ENCODE measurements at regions not wholly inside any gene's neighbourhood (a gene's known extent, or its start where the extent isn't known, plus 50 kb on each side); places are given as distances from the start of the nearest gene placed in this dataset.

DNA sequence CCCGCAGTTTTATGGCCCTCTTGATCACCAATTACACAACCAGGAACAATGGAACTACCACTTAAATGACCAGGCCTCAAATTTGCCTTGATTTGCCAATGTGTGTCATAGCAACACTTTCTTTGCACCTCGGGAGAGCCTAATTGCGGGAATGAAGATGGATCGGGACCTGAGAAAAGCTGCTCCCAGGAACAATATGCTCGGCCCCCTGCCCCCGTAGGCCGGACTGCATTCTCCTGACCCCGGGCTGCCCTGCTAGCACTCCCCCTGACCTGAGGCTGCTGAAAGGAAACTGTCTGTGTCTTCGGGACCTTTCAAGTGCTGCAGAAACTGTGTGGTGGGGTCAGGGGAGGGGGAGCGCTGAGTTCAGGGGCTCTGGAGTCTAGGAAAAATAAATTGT, 294.3 kb upstream of the IRX1 start:
- TF ChIP-seq EZH2phosphoT487 (IDR thresholded peaks at IDR 0.05; ENCODE audit: borderline replicate concordance): no peak
- TF ChIP-seq, protein P1, sequence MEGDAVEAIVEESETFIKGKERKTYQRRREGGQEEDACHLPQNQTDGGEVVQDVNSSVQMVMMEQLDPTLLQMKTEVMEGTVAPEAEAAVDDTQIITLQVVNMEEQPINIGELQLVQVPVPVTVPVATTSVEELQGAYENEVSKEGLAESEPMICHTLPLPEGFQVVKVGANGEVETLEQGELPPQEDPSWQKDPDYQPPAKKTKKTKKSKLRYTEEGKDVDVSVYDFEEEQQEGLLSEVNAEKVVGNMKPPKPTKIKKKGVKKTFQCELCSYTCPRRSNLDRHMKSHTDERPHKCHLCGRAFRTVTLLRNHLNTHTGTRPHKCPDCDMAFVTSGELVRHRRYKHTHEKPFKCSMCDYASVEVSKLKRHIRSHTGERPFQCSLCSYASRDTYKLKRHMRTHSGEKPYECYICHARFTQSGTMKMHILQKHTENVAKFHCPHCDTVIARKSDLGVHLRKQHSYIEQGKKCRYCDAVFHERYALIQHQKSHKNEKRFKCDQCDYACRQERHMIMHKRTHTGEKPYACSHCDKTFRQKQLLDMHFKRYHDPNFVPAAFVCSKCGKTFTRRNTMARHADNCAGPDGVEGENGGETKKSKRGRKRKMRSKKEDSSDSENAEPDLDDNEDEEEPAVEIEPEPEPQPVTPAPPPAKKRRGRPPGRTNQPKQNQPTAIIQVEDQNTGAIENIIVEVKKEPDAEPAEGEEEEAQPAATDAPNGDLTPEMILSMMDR (conservative IDR thresholded peaks at IDR 0.05; ENCODE audit: low read length): no peak
- no peaks in the 10 kb centered on the region for H4K20me1 ChIP-seq (ENCODE audit: insufficient read depth, low read length, poor library complexity, severe bottlenecking)
- H3K4me1 ChIP-seq (ENCODE audit: insufficient read depth, low read length, poor library complexity, severe bottlenecking): no peaks in the 10 kb centered on the region
- H3F3A ChIP-seq (ENCODE audit: low read depth): no peaks in the 10 kb centered on the region
- no peaks in the 10 kb centered on the region for H3K27me3 ChIP-seq (ENCODE audit: insufficient read depth, low read length, poor library complexity, severe bottlenecking)
- H3K4me2 ChIP-seq (ENCODE audit: low read depth, low read length, poor library complexity, severe bottlenecking): no peak overlapping the region
- H3K9me3 ChIP-seq (ENCODE audit: insufficient read depth, low read depth, low read length): peaks cover 13% of the 10 kb centered on the region; the same call in 1 of the 2 replicates
- no peak overlapping the region for H3K9ac ChIP-seq (ENCODE audit: low read depth, low read length, poor library complexity, severe bottlenecking)
- H3K79me2 ChIP-seq (ENCODE audit: insufficient read depth, low read length): no peaks in the 10 kb centered on the region
- H3K4me3 ChIP-seq (ENCODE audit: low read length, poor library complexity, severe bottlenecking): no peak overlapping the region
- no peaks in the 10 kb centered on the region for H3K9me2 ChIP-seq (replicated peaks; ENCODE audit: low read depth, low read length)
- H2AFZ ChIP-seq (ENCODE audit: low read length): no peak overlapping the region
- H3K36me3 ChIP-seq (ENCODE audit: insufficient read depth, low read length): no peaks in the 10 kb centered on the region

DNA sequence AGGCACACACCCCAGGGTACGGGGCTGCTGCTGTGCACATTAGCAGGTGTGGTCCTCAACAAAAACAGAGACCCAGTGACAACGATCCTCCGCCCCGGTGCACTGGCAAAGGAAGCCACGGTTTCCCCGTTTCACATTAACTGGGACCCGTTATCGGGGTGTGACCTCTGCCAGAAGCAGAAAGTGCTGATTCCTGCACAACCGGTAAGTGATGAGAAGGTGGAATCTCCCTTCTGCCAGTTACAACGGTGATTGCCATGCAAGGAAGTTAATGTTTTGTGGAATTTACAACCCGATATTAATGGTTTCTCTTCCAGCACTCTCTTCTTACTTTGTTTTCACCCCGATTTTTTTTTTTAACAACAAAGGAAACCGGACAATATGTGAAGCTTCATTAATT, 294.9 kb upstream of the IRX1 start:
- Histone ChIP-seq H4K20me1 (ENCODE audit: insufficient read depth, low read length, poor library complexity, severe bottlenecking) (no peaks in the 10 kb centered on the region), H3K36me3 (ENCODE audit: insufficient read depth, low read length) (no peaks in the 10 kb centered on the region), H3K4me2 (ENCODE audit: low read depth, low read length, poor library complexity, severe bottlenecking) (no peak overlapping the region), H3K27me3 (ENCODE audit: insufficient read depth, low read length, poor library complexity, severe bottlenecking) (no peaks in the 10 kb centered on the region), H3K79me2 (ENCODE audit: insufficient read depth, low read length) (no peaks in the 10 kb centered on the region), H3K4me1 (ENCODE audit: insufficient read depth, low read length, poor library complexity, severe bottlenecking) (no peaks in the 10 kb centered on the region), H3K9me3 (ENCODE audit: insufficient read depth, low read depth, low read length) (peaks cover 13% of the 10 kb centered on the region; the same call in 1 of the 2 replicates), H2AFZ (ENCODE audit: low read length) (no peak overlapping the region), H3F3A (ENCODE audit: low read depth) (no peaks in the 10 kb centered on the region), H3K9ac (ENCODE audit: low read depth, low read length, poor library complexity, severe bottlenecking) (no peak overlapping the region), H3K9me2 (replicated peaks; ENCODE audit: low read depth, low read length) (no peaks in the 10 kb centered on the region), H3K4me3 (ENCODE audit: low read length, poor library complexity, severe bottlenecking) (no peak overlapping the region)
- TF ChIP-seq, protein P1 (conservative IDR thresholded peaks at IDR 0.05; ENCODE audit: low read length): no peak
- TF ChIP-seq EZH2phosphoT487 (IDR thresholded peaks at IDR 0.05; ENCODE audit: borderline replicate concordance): no peak

DNA sequence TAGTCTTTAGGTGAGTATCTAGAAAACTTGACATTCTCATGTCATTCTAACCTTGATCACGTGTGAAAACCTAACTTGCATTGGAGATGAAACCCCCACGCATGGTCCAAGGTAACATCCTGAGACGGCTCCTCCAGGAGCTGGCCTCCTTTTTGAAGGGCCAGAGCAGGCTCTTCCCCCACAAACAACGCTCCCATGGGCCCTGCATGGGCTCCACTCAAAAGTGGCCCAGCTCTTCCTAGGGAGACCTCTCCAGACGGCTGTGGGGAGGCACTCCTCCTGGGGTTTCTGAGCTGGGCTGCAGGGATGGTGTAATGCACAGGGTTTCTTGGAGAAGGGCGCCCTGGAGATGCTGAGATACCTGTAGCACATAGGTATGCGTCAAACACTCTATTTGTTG, 296.2 kb upstream of the IRX1 start:
- Histone ChIP-seq H3K9ac (ENCODE audit: low read depth, low read length, poor library complexity, severe bottlenecking) (no peak overlapping the region), H3K9me3 (ENCODE audit: insufficient read depth, low read depth, low read length) (peaks cover 10% of the 10 kb centered on the region; the same call in 1 of the 2 replicates)

More for the DNA sequence above, 296.2 kb upstream of the IRX1 start:
- H3K4me2 ChIP-seq (ENCODE audit: low read depth, low read length, poor library complexity, severe bottlenecking): no peak overlapping the region
- no peaks in the 10 kb centered on the region for H3K9me2 ChIP-seq (replicated peaks; ENCODE audit: low read depth, low read length)
- no peaks in the 10 kb centered on the region for H3K79me2 ChIP-seq (ENCODE audit: insufficient read depth, low read length)
- H3F3A ChIP-seq (ENCODE audit: low read depth): no peaks in the 10 kb centered on the region
- no peaks in the 10 kb centered on the region for H3K27me3 ChIP-seq (ENCODE audit: insufficient read depth, low read length, poor library complexity, severe bottlenecking)
- no peaks in the 10 kb centered on the region for H4K20me1 ChIP-seq (ENCODE audit: insufficient read depth, low read length, poor library complexity, severe bottlenecking)
- H2AFZ ChIP-seq (ENCODE audit: low read length): no peak overlapping the region
- no peaks in the 10 kb centered on the region for H3K4me1 ChIP-seq (ENCODE audit: insufficient read depth, low read length, poor library complexity, severe bottlenecking)
- no peaks in the 10 kb centered on the region for H3K36me3 ChIP-seq (ENCODE audit: insufficient read depth, low read length)
- H3K4me3 ChIP-seq (ENCODE audit: low read length, poor library complexity, severe bottlenecking): no peak overlapping the region
- TF ChIP-seq EZH2phosphoT487 (IDR thresholded peaks at IDR 0.05; ENCODE audit: borderline replicate concordance): no peak
- TF ChIP-seq, protein P1 (conservative IDR thresholded peaks at IDR 0.05; ENCODE audit: low read length): no peak

Measured in Loucy (cell line).